ENCODE measurements at regions not wholly inside any gene's neighbourhood (a gene's known extent, or its start where the extent isn't known, plus 50 kb on each side); places are given as distances from the start of the nearest gene placed in this dataset.
"Not testable (repeated sequence)": the region's sequence is repeated elsewhere in the genome, so short reads cannot be mapped to it uniquely, and the experiment has no call there.

GRCh38 chr16:66088681-66089080 is 277.8 kb upstream of the CDH5 start:
- DNase-seq, result no peak

GRCh38 chr16:66087308-66087707 is 279.2 kb upstream of the CDH5 start:
- no peak for DNase-seq

GRCh38 chr16:66085651-66086050 is 280.8 kb upstream of the CDH5 start:
- no peak for DNase-seq

GRCh38 chr16:66084731-66085130 is 281.8 kb upstream of the CDH5 start:
- DNase-seq, result not testable (repeated sequence)

GRCh38 chr16:66084306-66084705 is 282.2 kb upstream of the CDH5 start:
- no peak for DNase-seq

GRCh38 chr16:66083171-66083570 is 283.3 kb upstream of the CDH5 start:
- no peak for DNase-seq

- no peak for DNase-seq
These were observed 284.1 kb upstream of the CDH5 start for GRCh38 chr16:66082424-66082823.

- DNase-seq, result no peak
These were observed 284.6 kb upstream of the CDH5 start for GRCh38 chr16:66081775-66082366.

GRCh38 chr16:66079671-66080334 is 286.7 kb upstream of the CDH5 start:
- DNase-seq, result no peak

- no peak for DNase-seq
These were observed 296.2 kb upstream of the CDH5 start for GRCh38 chr16:66070140-66070917.

- DNase-seq, result no peak
These were observed 296.9 kb upstream of the CDH5 start for GRCh38 chr16:66069587-66069986.

GRCh38 chr16:66066404-66066803 is 300.1 kb upstream of the CDH5 start:
- DNase-seq, result no peak

- DNase-seq, result no peak
These were observed 300.6 kb upstream of the CDH5 start for GRCh38 chr16:66065925-66066324.

- no peak for DNase-seq
These were observed 301.5 kb upstream of the CDH5 start for GRCh38 chr16:66064801-66065530.

GRCh38 chr16:66058832-66059231 is 307.7 kb upstream of the CDH5 start:
- DNase-seq, result no peak

GRCh38 chr16:66058172-66058691 is 308.3 kb upstream of the CDH5 start:
- DNase-seq, result no peak

- no peak for DNase-seq
These were observed 309.4 kb upstream of the CDH5 start for GRCh38 chr16:66057057-66057456.

GRCh38 chr16:66054095-66054494 is 312.4 kb upstream of the CDH5 start:
- no peak for DNase-seq

- DNase-seq, result no peak
These were observed 313.7 kb upstream of the CDH5 start for GRCh38 chr16:66052745-66053144.

- DNase-seq, result no peak
These were observed 315.5 kb upstream of the CDH5 start for GRCh38 chr16:66050991-66051390.

- no peak for DNase-seq
These were observed 316.6 kb upstream of the CDH5 start for GRCh38 chr16:66049865-66050264.

GRCh38 chr16:66045626-66046025 is 320.9 kb upstream of the CDH5 start:
- DNase-seq, result no peak

GRCh38 chr16:66044556-66044955 is 321.9 kb upstream of the CDH5 start:
- no peak for DNase-seq
